Kidney epithelial cell (primary cell): ENCODE measurements at regions not wholly inside any gene's neighbourhood (a gene's known extent, or its start where the extent isn't known, plus 50 kb on each side); places are given as distances from the start of the nearest gene placed in this dataset.
"Not testable (repeated sequence)": the region's sequence is repeated elsewhere in the genome, so short reads cannot be mapped to it uniquely, and the experiment has no call there.

Experiments used
- DNase-seq: peaks from one replicate; pipeline ENCODE4 v3.0.0-alpha.2; 2010; ENCODE audit warnings: low read depth
- H3K27me3 ChIP-seq: 2 replicates; pipeline ENCODE4 v1.6.0; 2011; ENCODE audit warnings: low read length; ENCODE audit not compliant: control insufficient read depth, insufficient read depth
- H3K36me3 ChIP-seq: 2 replicates; pipeline ENCODE4 v1.5.1; 2011; ENCODE audit warnings: low read length; ENCODE audit not compliant: control insufficient read depth, insufficient read depth
- H3K4me3 ChIP-seq: 2 replicates; pipeline ENCODE4 v1.5.1; 2011; ENCODE audit warnings: low read depth, mild to moderate bottlenecking, control low read depth, low read length
- CTCF ChIP-seq: IDR thresholded peaks from 2 replicates; pipeline ENCODE4 v1.5.1; 2011; ENCODE audit warnings: mild to moderate bottlenecking, moderate library complexity, low read length, control low read depth, inconsistent platforms; ENCODE audit not compliant: insufficient read depth, poor library complexity, severe bottlenecking

- Histone ChIP-seq H3K36me3 (no peaks in the 10 kb centered on the region), H3K27me3 (no peaks in the 10 kb centered on the region), H3K4me3 (no peak overlapping the region)
- no peak for DNase-seq
- no peak for TF ChIP-seq CTCF
Measured at GRCh38 chr13:56515441-56515840, 625.3 kb upstream of the PRR20A start.

- no peak for DNase-seq
- Histone ChIP-seq H3K36me3 (no peaks in the 10 kb centered on the region), H3K4me3 (no peak overlapping the region), H3K27me3 (no peaks in the 10 kb centered on the region)
- TF ChIP-seq CTCF = no peak
Measured at GRCh38 chr13:56528040-56528790, 612.5 kb upstream of the PRR20A start.

GRCh38 chr13:56530096-56530495 lies 610.6 kb upstream of the PRR20A start:
- H3K36me3 ChIP-seq = no peaks in the 10 kb centered on the region
- H3K27me3 ChIP-seq = no peaks in the 10 kb centered on the region
- TF ChIP-seq CTCF = no peak
- H3K4me3 ChIP-seq = no peak overlapping the region
- DNase-seq = no peak

- H3K36me3 ChIP-seq, H3K27me3 ChIP-seq, DNase-seq, H3K4me3 ChIP-seq: not testable (repeated sequence)
Measured at GRCh38 chr13:56547921-56548320, 592.8 kb upstream of the PRR20A start.

- no peak for DNase-seq
- Histone ChIP-seq H3K27me3 (no peaks in the 10 kb centered on the region), H3K4me3 (no peak overlapping the region), H3K36me3 (no peaks in the 10 kb centered on the region)
- TF ChIP-seq CTCF = no peak
Measured at GRCh38 chr13:56558698-56559320, 581.9 kb upstream of the PRR20A start.

GRCh38 chr13:56561327-56561726 lies 579.4 kb upstream of the PRR20A start:
- no peaks in the 10 kb centered on the region for H3K27me3 ChIP-seq
- H3K36me3 ChIP-seq = no peaks in the 10 kb centered on the region
- DNase-seq = no peak
- no peak for TF ChIP-seq CTCF
- H3K4me3 ChIP-seq = no peak overlapping the region
